GM23338 (cell line): ENCODE measurements at regions not wholly inside any gene's neighbourhood (a gene's known extent, or its start where the extent isn't known, plus 50 kb on each side); places are given as distances from the start of the nearest gene placed in this dataset.

Experiments used
- JUNB ChIP-seq: IDR thresholded peaks from one replicate; pipeline ENCODE4 v1.6.1; 2016; ENCODE audit warnings: antibody characterized with exemption; ENCODE audit not compliant: unreplicated experiment
- ZNF114 ChIP-seq: fragments of 250-450 bp; sonication (Bioruptor Pico); IDR thresholded peaks from 2 replicates; pipeline ENCODE4 v1.5.0; 2020; ENCODE audit warnings: mild to moderate bottlenecking, moderate library complexity
- TF ChIP-seq, protein P1 (sequence below), 2 experiments: fragments of 200-600 bp in 1 of 2; sonication (generic) in 1 of 2; conservative IDR thresholded peaks; 2 replicates each; pipeline versions ENCODE4 v1.5.1 to v1.6.1; 2016 to 2017; ENCODE audit warnings: antibody characterized with exemption in 2 of 2, low read depth in 2 of 2, mild to moderate bottlenecking in 2 of 2, moderate library complexity in 1 of 2

DNA sequence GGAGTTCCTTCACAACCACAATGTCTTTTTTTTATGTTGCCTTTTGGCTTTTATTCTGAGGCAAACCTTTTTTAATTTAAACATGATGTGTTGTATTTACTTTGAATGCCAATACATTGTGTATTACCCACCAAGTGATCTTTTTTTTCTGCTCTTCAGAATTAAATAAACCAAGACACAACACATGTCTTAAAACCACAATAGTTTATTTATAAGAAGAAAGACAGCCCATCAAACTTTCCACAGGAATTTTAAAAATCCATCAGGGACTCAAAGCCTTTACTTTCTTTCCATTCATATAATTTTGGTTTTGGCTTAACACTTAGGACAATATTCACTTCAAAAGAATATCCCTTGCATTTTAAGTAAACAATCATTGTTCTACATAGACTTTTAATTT lies 321.8 kb upstream of the MEF2C start:
- TF ChIP-seq JUNB (no peak), ZNF114 (CRISPR knock-in tag) (no peak)
- TF ChIP-seq, protein P1, sequence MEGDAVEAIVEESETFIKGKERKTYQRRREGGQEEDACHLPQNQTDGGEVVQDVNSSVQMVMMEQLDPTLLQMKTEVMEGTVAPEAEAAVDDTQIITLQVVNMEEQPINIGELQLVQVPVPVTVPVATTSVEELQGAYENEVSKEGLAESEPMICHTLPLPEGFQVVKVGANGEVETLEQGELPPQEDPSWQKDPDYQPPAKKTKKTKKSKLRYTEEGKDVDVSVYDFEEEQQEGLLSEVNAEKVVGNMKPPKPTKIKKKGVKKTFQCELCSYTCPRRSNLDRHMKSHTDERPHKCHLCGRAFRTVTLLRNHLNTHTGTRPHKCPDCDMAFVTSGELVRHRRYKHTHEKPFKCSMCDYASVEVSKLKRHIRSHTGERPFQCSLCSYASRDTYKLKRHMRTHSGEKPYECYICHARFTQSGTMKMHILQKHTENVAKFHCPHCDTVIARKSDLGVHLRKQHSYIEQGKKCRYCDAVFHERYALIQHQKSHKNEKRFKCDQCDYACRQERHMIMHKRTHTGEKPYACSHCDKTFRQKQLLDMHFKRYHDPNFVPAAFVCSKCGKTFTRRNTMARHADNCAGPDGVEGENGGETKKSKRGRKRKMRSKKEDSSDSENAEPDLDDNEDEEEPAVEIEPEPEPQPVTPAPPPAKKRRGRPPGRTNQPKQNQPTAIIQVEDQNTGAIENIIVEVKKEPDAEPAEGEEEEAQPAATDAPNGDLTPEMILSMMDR (conservative IDR thresholded peaks at IDR 0.05; ENCODE audit: low read depth in 2 of 2) = no peak
